Fibroblast of mammary gland (primary cell): ENCODE measurements at regions not wholly inside any gene's neighbourhood (a gene's known extent, or its start where the extent isn't known, plus 50 kb on each side); places are given as distances from the start of the nearest gene placed in this dataset.

Experiments
- DNase-seq: peaks from one replicate; pipeline ENCODE4 v3.0.0-alpha.2; 2010; ENCODE audit warnings: low read depth
- H3K4me3 ChIP-seq: 2 replicates; pipeline ENCODE4 v1.5.1; 2011; ENCODE audit warnings: low read depth, mild to moderate bottlenecking, low read length, moderate library complexity; ENCODE audit not compliant: control insufficient read depth
- TF ChIP-seq, protein P1 (sequence below): conservative IDR thresholded peaks from 2 replicates; pipeline ENCODE4 v1.5.1; 2011; ENCODE audit warnings: low read depth, low read length, inconsistent platforms; ENCODE audit not compliant: control insufficient read depth, insufficient read depth

DNA sequence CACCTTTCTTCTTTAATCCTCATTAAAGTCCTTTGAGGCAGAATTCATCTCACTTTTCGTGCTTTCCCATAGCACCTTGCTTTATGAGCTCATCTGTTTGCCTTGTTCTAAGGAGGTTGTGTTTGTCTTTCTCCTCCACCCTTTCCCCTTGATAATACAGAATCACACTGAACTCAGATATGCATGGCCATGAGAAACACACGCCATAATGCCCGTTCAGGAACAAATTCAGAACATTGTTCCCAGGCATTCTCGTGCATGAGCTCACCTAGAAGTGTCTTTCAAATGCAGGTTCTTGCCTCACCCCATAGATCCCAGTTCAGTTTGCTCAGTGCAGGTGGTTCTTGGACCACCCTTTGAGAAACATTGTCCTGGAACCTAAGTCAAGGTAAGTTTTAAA lies 71.1 kb downstream of the TMEM114 start:
- no peak overlapping the region for H3K4me3 ChIP-seq
- TF ChIP-seq, protein P1, sequence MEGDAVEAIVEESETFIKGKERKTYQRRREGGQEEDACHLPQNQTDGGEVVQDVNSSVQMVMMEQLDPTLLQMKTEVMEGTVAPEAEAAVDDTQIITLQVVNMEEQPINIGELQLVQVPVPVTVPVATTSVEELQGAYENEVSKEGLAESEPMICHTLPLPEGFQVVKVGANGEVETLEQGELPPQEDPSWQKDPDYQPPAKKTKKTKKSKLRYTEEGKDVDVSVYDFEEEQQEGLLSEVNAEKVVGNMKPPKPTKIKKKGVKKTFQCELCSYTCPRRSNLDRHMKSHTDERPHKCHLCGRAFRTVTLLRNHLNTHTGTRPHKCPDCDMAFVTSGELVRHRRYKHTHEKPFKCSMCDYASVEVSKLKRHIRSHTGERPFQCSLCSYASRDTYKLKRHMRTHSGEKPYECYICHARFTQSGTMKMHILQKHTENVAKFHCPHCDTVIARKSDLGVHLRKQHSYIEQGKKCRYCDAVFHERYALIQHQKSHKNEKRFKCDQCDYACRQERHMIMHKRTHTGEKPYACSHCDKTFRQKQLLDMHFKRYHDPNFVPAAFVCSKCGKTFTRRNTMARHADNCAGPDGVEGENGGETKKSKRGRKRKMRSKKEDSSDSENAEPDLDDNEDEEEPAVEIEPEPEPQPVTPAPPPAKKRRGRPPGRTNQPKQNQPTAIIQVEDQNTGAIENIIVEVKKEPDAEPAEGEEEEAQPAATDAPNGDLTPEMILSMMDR = no peak
- no peak for DNase-seq

DNA sequence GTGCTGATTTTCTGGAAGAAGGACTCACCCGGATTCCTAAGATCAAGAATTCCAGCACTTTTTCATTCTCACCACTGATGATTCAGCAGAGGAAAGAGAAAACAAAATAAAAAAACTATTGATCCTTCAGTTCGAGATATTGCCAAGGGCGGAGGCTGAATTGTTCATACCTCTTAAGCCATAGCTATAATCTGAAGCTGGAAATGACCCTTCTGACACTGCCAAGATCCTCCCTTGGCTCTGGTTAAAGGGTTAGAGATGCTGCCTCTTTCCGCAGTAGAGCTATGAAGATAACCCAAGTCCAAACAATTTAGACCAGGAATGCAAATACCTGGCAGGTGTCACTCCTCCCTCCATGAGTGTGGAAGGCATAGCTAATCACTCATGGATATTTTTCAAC lies 73.0 kb downstream of the TMEM114 start:
- TF ChIP-seq, protein P1 = no peak
- no peak overlapping the region for H3K4me3 ChIP-seq
- DNase-seq = no peak

DNA sequence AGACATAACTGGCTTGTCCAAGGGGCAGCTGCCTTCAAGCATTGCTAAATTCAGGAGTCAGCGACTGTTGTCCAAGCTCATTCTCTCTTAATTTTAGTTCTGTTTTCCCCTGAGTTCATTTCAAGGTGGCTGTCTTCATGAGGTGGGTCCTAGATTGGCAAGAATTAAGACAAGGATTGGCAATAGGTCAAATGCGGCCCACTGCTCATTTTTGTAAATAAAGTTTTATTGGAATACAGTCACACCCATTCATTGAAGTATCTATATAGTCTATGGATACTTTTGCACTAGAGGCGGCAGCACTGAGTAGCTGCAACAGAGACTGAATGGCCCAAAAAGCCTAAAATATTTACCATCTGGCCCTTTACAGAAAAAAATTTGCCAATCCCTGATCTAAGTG lies 73.8 kb downstream of the TMEM114 start:
- no peak overlapping the region for H3K4me3 ChIP-seq
- no peak for DNase-seq
- TF ChIP-seq, protein P1 = no peak

DNA sequence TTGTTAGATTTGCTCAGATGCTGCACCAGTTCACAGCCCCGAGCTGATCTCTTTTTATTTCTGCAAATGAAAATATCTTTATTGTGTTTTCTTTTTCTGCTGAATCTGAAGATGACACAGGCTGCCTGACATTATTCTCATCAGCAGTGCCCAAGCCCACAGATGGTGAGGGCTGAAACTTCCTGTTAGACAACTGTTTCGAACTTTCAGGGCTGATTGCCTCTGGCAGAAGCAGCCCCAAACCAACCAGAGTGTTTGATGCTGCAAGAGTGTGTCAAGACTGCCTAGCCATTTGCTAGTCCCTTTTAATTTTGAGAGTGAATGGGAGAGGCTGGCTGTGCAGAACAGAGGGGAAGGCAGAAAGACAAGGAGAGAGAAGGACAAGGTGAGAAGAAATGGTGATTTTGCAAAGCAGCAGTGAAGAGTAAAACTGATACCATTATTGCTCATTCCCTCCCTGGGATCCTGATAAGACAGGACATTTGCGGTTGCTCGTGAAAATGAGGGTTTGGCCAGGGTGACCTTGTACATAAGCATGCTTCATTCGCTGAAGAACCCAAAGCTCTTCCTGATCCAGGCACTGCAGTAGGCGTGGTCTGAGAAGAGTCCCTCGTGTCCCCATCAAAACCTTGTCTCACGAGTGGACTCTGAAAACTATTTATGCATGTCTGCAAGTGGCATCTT lies 77.2 kb downstream of the TMEM114 start:
- DNase-seq = no peak
- TF ChIP-seq, protein P1 = no peak
- H3K4me3 ChIP-seq = no peak overlapping the region

DNA sequence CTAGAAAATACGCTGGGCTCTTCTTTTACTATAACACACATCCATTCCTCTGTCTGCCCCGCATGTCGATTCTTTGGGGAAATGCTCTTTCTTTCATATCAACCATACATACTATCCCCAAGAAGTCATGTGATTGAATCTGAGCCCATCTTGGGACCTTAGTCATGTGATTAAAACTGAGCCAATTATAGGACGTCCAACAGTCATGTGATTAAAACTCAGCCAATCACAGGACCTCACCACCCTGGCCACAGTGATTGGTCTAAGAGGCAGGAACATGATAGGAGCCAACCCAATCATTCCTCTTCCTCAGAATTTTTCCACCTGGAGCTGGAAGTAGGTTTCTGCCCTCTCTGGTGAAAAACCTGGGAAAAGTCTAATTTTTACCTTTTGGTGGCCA lies 78.8 kb downstream of the TMEM114 start:
- H3K4me3 ChIP-seq = no peak overlapping the region
- TF ChIP-seq, protein P1 = no peak
- DNase-seq = no peak

DNA sequence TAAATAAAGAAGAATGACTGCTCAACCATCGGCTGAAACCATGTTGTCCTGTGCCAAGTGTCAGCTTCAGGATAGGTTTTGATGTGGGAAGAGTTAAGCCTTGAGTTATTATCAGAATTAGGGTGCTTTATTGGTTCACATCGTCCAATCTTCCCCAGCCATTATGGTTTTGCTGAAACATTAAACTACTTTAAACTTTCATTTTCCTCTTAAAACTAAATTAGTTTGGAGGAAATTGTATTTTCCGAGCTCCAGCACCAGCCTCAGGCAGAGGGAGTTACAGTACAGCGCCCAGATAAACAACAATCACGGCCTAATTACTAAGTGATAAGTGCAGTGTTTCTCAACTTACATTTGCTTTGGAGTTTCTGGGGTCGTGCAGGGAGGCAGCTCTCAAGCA lies 80.2 kb downstream of the TMEM114 start:
- TF ChIP-seq, protein P1 = no peak
- H3K4me3 ChIP-seq = no peak overlapping the region
- no peak for DNase-seq
